SK-N-SH treated with all-trans-retinoic acid at 6 μM for 48 hours (cell line): ENCODE measurements at regions not wholly inside any gene's neighbourhood (a gene's known extent, or its start where the extent isn't known, plus 50 kb on each side); places are given as distances from the start of the nearest gene placed in this dataset.

Experiments
- ATAC-seq: fragments of 200-7000 bp; cut with Tn5 transposase; 3 replicates; pipeline ENCODE4 v1.9.1; 2020; ENCODE audit warnings: mild to moderate bottlenecking, moderate library complexity
- ARNTL ChIP-seq: fragments of 450-650 bp; formaldehyde crosslinking; IDR thresholded peaks from 2 replicates; pipeline ENCODE4 v1.5.0; 2020; ENCODE audit warnings: low read depth, mild to moderate bottlenecking, moderate library complexity, borderline replicate concordance
- BACH2 ChIP-seq: fragments of 250-450 bp; sonication (Bioruptor Pico); IDR thresholded peaks from 2 replicates; pipeline ENCODE4 v1.9.0; 2021; ENCODE audit warnings: mild to moderate bottlenecking, borderline replicate concordance
- CSDC2 ChIP-seq: fragments of 250-450 bp; sonication (Bioruptor Pico); IDR thresholded peaks from 2 replicates; pipeline ENCODE4 v1.5.0; 2020; ENCODE audit warnings: mild to moderate bottlenecking, moderate library complexity
- GLIS3 ChIP-seq: fragments of 250-450 bp; sonication (Bioruptor Pico); IDR thresholded peaks from 2 replicates; pipeline ENCODE4 v1.5.0; 2020; ENCODE audit warnings: mild to moderate bottlenecking, moderate library complexity
- OSR1 ChIP-seq: fragments of 250-450 bp; sonication (Bioruptor Pico); IDR thresholded peaks from 2 replicates; pipeline ENCODE4 v1.8.0; 2022; ENCODE audit warnings: moderate library complexity, mild to moderate bottlenecking, inconsistent platforms
- PPARA ChIP-seq: fragments of 250-450 bp; sonication (Bioruptor Pico); IDR thresholded peaks from 2 replicates; pipeline ENCODE4 v1.5.0; 2020; ENCODE audit warnings: mild to moderate bottlenecking, borderline replicate concordance
- RARB ChIP-seq: fragments of 250-450 bp; sonication (Bioruptor Pico); IDR thresholded peaks from 2 replicates; pipeline ENCODE4 v1.8.0; 2021; ENCODE audit warnings: mild to moderate bottlenecking, moderate library complexity
- SNAI2 ChIP-seq: fragments of 250-450 bp; sonication (Bioruptor Pico); IDR thresholded peaks from 2 replicates; pipeline ENCODE4 v1.5.0; 2020; ENCODE audit warnings: mild to moderate bottlenecking, moderate library complexity
- TCF4 ChIP-seq: fragments of 250-450 bp; sonication (Bioruptor Pico); IDR thresholded peaks from 2 replicates; pipeline ENCODE4 v1.8.0; 2021; ENCODE audit warnings: mild to moderate bottlenecking, moderate library complexity, borderline replicate concordance
- TOX ChIP-seq: fragments of 250-450 bp; sonication (Bioruptor Pico); IDR thresholded peaks from 2 replicates; pipeline ENCODE4 v1.8.0; 2021; ENCODE audit warnings: mild to moderate bottlenecking, moderate library complexity, borderline replicate concordance
- ZC3H10 ChIP-seq: fragments of 250-450 bp; sonication (Bioruptor Pico); IDR thresholded peaks from 2 replicates; pipeline ENCODE4 v1.5.1; 2021; ENCODE audit warnings: mild to moderate bottlenecking, moderate library complexity
- ZFP3 ChIP-seq: fragments of 250-450 bp; sonication (Bioruptor Pico); IDR thresholded peaks from 2 replicates; pipeline ENCODE4 v1.5.0; 2020; ENCODE audit warnings: mild to moderate bottlenecking, moderate library complexity
- ZFP30 ChIP-seq: fragments of 450-650 bp; formaldehyde crosslinking; IDR thresholded peaks from 2 replicates; pipeline ENCODE4 v1.5.0; 2022; ENCODE audit warnings: mild to moderate bottlenecking, moderate library complexity
- ZNF565 ChIP-seq: fragments of 450-650 bp; formaldehyde crosslinking; conservative IDR thresholded peaks from 2 replicates; pipeline ENCODE4 v1.5.0; 2020; ENCODE audit warnings: low read depth, mild to moderate bottlenecking, moderate library complexity
- ZNF70 ChIP-seq: fragments of 450-650 bp; formaldehyde crosslinking; IDR thresholded peaks from 2 replicates; pipeline ENCODE4 v1.5.0; 2020; ENCODE audit warnings: mild to moderate bottlenecking, moderate library complexity
- ZNF8 ChIP-seq: fragments of 450-650 bp; formaldehyde crosslinking; IDR thresholded peaks from 2 replicates; pipeline ENCODE4 v1.5.0; 2020; ENCODE audit warnings: mild to moderate bottlenecking, moderate library complexity
- TF ChIP-seq, protein P1 (sequence below): fragments of 250-450 bp; sonication (Bioruptor Pico); IDR thresholded peaks from 2 replicates; pipeline ENCODE4 v1.5.1; 2020; ENCODE audit warnings: low read depth, mild to moderate bottlenecking, moderate library complexity
- TF ChIP-seq, protein P2 (sequence below): fragments of 250-450 bp; sonication (Bioruptor Pico); IDR thresholded peaks from 2 replicates; pipeline ENCODE4 v1.5.0; 2020; ENCODE audit warnings: mild to moderate bottlenecking, moderate library complexity
- TF ChIP-seq, protein P3 (sequence below): fragments of 250-450 bp; sonication (Bioruptor Pico); IDR thresholded peaks from 2 replicates; pipeline ENCODE4 v1.5.1; 2021; ENCODE audit warnings: mild to moderate bottlenecking, moderate library complexity
- TF ChIP-seq, protein P4 (sequence below): fragments of 250-450 bp; sonication (Bioruptor Pico); IDR thresholded peaks from 2 replicates; pipeline ENCODE4 v1.8.0; 2021; ENCODE audit warnings: low read depth, mild to moderate bottlenecking, moderate library complexity, borderline replicate concordance
- TF ChIP-seq, protein P5 (sequence below): fragments of 250-450 bp; sonication (Bioruptor Pico); IDR thresholded peaks from 2 replicates; pipeline ENCODE4 v1.8.0; 2020; ENCODE audit warnings: mild to moderate bottlenecking, moderate library complexity, borderline replicate concordance

DNA sequence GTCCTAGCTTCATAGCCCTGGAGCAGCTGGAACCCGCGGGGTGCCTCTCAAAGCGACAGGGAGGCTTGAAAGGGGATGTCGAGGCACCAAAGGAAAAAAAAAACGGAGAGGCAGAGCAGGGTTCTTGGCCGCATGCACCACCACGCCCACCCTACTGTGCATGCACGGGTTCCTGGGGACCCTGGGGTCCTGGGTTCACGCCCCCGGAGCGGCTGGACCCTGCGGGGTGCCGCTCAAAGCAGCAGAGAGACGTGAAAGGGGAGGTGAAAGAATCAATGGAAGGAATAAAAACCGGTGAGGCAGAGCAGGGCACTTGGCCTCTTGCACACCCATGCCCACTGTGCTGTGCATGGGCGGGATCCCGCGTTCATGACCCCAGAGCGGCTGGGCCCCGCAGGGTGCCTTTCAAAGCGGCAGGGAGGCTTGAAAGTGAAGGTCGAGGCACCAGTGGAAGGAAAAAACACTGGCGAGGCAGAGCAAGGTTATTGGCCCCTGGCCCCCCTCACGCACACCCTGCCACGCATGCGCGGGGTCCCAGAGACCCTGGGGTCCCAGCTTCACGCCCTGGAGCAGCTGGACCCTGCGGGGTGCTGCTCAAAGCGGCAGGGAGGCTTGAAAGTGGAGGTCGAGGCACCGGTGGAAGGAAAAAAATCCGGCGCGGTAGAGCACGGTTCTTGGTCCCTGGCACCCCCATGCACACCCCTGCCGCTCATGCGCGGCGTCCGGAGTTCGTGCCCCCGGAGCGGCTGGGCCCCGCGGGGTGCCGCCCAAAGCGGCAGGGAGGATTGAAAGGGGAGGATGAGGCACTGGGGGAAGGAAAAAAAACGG, 318.5 kb downstream of the ALG10 start:
- peak; percentile 48 for ATAC-seq
- no peak for TF ChIP-seq ZC3H10 (CRISPR knock-in tag)
- no peak for TF ChIP-seq SNAI2
- no peak for TF ChIP-seq TOX (CRISPR knock-in tag)
- TF ChIP-seq ZFP30 (CRISPR knock-in tag), result no peak
- no peak for TF ChIP-seq ZFP3
- TF ChIP-seq ZNF565 (CRISPR knock-in tag), result no peak
- no peak for TF ChIP-seq RARB (CRISPR knock-in tag)
- TF ChIP-seq ZNF8 (CRISPR knock-in tag), result no peak
- no peak for TF ChIP-seq TCF4 (CRISPR knock-in tag)
- TF ChIP-seq, protein P1, sequence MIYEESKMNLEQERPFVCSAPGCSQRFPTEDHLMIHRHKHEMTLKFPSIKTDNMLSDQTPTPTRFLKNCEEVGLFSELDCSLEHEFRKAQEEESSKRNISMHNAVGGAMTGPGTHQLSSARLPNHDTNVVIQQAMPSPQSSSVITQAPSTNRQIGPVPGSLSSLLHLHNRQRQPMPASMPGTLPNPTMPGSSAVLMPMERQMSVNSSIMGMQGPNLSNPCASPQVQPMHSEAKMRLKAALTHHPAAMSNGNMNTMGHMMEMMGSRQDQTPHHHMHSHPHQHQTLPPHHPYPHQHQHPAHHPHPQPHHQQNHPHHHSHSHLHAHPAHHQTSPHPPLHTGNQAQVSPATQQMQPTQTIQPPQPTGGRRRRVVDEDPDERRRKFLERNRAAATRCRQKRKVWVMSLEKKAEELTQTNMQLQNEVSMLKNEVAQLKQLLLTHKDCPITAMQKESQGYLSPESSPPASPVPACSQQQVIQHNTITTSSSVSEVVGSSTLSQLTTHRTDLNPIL (CRISPR knock-in tag), result no peak
- TF ChIP-seq, protein P2, sequence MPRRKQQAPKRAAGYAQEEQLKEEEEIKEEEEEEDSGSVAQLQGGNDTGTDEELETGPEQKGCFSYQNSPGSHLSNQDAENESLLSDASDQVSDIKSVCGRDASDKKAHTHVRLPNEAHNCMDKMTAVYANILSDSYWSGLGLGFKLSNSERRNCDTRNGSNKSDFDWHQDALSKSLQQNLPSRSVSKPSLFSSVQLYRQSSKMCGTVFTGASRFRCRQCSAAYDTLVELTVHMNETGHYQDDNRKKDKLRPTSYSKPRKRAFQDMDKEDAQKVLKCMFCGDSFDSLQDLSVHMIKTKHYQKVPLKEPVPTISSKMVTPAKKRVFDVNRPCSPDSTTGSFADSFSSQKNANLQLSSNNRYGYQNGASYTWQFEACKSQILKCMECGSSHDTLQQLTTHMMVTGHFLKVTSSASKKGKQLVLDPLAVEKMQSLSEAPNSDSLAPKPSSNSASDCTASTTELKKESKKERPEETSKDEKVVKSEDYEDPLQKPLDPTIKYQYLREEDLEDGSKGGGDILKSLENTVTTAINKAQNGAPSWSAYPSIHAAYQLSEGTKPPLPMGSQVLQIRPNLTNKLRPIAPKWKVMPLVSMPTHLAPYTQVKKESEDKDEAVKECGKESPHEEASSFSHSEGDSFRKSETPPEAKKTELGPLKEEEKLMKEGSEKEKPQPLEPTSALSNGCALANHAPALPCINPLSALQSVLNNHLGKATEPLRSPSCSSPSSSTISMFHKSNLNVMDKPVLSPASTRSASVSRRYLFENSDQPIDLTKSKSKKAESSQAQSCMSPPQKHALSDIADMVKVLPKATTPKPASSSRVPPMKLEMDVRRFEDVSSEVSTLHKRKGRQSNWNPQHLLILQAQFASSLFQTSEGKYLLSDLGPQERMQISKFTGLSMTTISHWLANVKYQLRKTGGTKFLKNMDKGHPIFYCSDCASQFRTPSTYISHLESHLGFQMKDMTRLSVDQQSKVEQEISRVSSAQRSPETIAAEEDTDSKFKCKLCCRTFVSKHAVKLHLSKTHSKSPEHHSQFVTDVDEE (CRISPR knock-in tag), result no peak

DNA sequence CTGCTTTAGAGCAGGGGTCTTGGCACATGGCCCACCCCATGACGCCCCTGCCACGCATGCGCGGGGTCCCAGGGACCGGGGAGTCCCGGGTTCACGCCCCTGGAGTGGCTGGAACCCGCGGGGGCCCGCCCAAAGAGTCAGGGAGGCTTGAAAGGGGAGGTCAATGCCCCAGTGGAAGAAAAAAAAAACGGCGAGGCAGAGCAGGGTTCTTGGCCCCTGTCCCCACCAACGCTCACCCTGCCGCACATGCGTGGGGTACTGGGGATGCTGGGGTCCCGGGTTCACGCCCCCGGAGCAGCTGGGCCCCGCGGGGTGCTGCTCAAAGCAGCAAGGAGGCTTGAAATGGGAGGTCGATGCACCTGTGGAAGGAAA, 319.1 kb downstream of the ALG10 start:
- TF ChIP-seq PPARA (CRISPR knock-in tag), result no peak
- TF ChIP-seq TCF4 (CRISPR knock-in tag), result no peak
- TF ChIP-seq ZNF70, result no peak
- no peak for TF ChIP-seq BACH2
- TF ChIP-seq ZFP30 (CRISPR knock-in tag), result no peak
- no peak for TF ChIP-seq CSDC2 (CRISPR knock-in tag)
- no peak for TF ChIP-seq ARNTL (CRISPR knock-in tag)
- no peak for TF ChIP-seq SNAI2
- TF ChIP-seq OSR1 (CRISPR knock-in tag), result no peak
- no peak for TF ChIP-seq GLIS3
- TF ChIP-seq RARB (CRISPR knock-in tag), result no peak
- TF ChIP-seq, protein P3, sequence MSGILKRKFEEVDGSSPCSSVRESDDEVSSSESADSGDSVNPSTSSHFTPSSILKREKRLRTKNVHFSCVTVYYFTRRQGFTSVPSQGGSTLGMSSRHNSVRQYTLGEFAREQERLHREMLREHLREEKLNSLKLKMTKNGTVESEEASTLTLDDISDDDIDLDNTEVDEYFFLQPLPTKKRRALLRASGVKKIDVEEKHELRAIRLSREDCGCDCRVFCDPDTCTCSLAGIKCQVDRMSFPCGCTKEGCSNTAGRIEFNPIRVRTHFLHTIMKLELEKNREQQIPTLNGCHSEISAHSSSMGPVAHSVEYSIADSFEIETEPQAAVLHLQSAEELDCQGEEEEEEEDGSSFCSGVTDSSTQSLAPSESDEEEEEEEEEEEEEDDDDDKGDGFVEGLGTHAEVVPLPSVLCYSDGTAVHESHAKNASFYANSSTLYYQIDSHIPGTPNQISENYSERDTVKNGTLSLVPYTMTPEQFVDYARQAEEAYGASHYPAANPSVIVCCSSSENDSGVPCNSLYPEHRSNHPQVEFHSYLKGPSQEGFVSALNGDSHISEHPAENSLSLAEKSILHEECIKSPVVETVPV, result no peak
- no peak for ATAC-seq

DNA sequence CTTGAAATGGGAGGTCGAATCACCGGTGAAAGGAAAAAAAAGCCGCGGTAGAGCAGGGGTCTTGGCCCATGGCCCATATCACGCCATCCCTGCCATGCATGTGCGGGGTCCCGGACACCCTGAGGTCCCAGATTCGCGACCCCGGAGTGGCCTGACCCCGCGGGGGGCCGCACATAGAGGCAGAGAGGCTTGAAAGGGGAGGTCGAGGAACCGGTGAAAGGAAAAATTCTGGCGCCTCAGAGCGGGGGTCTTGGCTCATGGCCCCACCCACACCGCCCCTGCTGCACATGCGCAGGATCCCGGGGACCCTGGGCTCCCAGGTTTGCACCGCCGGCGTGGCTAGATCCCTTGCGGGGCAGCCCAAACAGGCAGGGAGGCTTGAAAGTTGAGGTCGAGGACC, 319.8 kb downstream of the ALG10 start:
- no peak for ATAC-seq
- TF ChIP-seq SNAI2 (no peak), PPARA (CRISPR knock-in tag) (no peak), TOX (CRISPR knock-in tag) (no peak), ARNTL (CRISPR knock-in tag) (no peak), GLIS3 (no peak)
- TF ChIP-seq, protein P1 (CRISPR knock-in tag), result no peak
- TF ChIP-seq, protein P4, sequence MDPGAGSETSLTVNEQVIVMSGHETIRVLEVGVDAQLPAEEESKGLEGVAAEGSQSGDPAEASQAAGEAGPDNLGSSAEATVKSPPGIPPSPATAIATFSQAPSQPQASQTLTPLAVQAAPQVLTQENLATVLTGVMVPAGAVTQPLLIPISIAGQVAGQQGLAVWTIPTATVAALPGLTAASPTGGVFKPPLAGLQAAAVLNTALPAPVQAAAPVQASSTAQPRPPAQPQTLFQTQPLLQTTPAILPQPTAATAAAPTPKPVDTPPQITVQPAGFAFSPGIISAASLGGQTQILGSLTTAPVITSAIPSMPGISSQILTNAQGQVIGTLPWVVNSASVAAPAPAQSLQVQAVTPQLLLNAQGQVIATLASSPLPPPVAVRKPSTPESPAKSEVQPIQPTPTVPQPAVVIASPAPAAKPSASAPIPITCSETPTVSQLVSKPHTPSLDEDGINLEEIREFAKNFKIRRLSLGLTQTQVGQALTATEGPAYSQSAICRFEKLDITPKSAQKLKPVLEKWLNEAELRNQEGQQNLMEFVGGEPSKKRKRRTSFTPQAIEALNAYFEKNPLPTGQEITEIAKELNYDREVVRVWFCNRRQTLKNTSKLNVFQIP (CRISPR knock-in tag), result no peak
- TF ChIP-seq, protein P5, sequence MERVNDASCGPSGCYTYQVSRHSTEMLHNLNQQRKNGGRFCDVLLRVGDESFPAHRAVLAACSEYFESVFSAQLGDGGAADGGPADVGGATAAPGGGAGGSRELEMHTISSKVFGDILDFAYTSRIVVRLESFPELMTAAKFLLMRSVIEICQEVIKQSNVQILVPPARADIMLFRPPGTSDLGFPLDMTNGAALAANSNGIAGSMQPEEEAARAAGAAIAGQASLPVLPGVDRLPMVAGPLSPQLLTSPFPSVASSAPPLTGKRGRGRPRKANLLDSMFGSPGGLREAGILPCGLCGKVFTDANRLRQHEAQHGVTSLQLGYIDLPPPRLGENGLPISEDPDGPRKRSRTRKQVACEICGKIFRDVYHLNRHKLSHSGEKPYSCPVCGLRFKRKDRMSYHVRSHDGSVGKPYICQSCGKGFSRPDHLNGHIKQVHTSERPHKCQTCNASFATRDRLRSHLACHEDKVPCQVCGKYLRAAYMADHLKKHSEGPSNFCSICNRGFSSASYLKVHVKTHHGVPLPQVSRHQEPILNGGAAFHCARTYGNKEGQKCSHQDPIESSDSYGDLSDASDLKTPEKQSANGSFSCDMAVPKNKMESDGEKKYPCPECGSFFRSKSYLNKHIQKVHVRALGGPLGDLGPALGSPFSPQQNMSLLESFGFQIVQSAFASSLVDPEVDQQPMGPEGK (CRISPR knock-in tag), result no peak
